HG03095 (cell line): ENCODE measurements at regions not wholly inside any gene's neighbourhood (a gene's known extent, or its start where the extent isn't known, plus 50 kb on each side); places are given as distances from the start of the nearest gene placed in this dataset.
"Not testable (repeated sequence)": the region's sequence is repeated elsewhere in the genome, so short reads cannot be mapped to it uniquely, and the experiment has no call there.

Experiments
- ATAC-seq: cut with Tn5 transposase; IDR thresholded peaks from one replicate; pipeline ENCODE4 v1.9.1; 2021; ENCODE audit warnings: moderate library complexity; ENCODE audit not compliant: unreplicated experiment

DNA sequence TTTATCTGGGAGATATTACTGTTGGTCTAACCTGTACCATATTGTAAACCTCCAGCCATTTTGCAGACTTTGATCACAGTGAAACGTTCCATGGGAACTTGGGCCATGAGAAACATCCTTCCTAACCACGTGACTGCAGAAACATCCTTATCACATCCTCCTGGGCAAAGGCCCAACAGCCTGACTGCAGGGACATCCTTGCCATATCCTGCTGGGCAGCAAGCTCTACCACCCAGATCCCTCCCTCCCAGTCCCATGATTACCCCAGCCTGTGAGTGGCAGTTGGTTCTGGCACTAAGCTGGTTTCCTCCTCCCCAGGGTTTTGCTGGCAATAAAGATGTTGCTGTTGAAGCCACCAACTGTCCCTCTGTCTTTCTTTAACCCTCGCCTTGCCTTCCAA, 201.2 kb downstream of the POTEC start:
- ATAC-seq, result not testable (repeated sequence)

DNA sequence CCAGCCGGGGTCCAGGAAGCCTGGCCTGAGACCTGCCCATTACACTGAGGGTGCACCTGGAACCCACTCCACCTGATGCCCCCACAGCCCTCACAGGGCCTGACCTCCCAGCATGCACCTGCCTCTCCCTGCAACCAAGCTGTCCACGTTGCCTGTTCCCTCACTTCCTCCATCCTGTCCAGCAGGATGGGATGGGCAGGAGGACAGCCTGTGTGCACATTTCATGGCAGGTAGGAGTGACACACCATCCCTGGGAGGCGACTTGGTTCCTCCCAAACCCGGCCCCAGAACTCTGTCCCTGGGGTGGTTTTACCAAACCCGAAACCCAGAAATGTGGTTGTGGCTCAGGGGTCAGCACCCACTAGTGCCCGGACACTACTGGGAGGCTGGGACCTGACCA, 203.8 kb upstream of the ZNF519 start:
- ATAC-seq, result not testable (repeated sequence)

DNA sequence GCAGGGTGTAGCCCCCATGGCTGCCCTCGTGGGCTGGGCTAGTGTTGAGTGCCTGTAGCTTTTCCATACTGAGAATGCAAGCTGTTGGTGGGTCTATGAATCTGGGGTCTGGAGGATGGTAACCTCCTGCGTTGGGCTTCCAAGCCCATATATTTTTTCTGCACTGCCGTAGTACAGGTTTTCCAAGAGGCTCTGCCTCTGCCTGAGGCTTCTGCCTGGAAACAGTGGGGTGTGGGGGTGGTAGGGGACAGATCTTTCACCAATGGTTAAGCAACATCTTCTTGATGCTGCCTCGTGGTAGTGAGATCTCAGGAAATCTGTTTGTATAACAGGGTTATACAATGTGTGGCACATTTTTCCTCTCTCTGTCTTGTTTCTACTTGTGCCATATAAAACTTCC, 189.0 kb upstream of the ZNF519 start:
- not testable (repeated sequence) for ATAC-seq

DNA sequence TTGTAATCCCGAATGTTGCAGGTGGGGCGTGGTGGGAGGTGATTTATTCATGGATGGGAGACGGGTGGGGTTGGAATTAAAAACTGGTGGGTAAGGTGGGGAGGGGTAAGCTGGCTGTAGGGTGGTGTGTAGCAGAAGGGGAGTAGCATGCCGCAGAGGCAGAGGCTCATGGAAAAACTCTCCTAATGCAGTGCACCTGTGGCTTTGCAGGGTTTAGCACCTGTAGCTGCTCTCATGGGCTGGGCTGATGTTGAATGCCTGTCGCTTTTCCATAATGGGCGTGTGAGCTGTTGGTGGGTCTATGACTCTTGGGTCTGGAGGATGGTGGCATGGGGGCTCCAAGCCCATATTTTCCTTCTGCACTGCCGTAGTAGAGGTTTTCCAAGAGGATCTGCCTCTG, 169.0 kb upstream of the ZNF519 start:
- ATAC-seq, result not testable (repeated sequence)

DNA sequence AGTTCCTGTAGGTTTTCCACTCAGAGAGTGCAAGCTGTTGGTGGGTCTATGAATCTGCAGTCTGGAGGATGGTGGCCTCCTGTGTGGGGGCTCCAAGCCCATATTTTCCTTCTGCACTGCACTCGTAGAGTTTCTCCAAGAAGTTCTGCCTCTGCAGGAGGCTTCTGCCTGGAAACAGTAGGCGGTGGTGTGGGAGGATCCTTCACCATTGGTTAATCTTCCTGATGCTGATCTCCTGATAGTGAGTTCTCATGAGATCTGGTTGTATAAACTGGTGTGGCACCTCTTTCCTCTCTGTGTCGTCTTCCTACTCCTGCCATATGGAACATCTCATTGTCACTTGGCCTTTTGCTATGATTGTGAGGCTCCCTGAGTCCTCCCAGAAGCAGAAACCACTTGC, 162.8 kb upstream of the ZNF519 start:
- not testable (repeated sequence) for ATAC-seq

DNA sequence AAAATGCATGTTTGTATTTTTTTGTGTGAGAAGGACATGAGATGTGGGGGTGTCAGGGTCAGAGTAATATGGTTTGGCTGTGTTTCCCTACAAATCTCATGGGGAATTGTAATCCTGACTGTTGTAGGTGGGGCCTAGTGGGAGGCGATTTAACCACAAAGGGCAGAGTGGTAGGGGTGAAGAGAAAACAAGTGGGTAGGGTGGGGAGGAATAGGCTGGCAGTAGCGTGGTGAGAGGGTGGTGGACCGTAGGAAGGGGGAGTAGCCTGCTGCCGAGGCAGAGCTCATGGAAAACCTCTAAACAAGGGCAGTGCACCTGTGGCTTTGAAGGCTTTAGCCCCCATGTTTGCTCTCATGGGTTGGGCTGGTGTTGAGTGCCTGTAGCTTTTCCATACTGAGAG, 152.8 kb upstream of the ZNF519 start:
- no peak for ATAC-seq

DNA sequence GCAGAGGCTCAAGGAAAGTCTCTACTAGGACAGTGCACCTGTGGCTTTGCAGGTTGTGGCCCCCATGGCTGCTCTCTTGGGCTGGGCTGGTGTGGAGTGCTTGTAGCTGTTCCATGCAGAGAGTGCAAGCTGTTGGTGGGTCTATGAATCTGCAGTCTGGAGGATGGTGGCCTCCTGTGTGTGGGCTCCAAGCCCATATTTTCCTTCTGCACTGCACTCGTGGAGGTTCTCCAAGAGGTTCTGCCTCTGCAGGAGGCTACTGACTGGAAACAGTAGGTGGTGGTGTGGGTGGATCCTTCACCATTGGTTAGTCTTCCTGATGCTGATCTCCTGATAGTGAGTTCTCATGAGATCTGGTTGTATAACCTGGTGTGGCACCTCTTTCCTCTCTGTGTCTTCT, 143.2 kb upstream of the ZNF519 start:
- not testable (repeated sequence) for ATAC-seq

DNA sequence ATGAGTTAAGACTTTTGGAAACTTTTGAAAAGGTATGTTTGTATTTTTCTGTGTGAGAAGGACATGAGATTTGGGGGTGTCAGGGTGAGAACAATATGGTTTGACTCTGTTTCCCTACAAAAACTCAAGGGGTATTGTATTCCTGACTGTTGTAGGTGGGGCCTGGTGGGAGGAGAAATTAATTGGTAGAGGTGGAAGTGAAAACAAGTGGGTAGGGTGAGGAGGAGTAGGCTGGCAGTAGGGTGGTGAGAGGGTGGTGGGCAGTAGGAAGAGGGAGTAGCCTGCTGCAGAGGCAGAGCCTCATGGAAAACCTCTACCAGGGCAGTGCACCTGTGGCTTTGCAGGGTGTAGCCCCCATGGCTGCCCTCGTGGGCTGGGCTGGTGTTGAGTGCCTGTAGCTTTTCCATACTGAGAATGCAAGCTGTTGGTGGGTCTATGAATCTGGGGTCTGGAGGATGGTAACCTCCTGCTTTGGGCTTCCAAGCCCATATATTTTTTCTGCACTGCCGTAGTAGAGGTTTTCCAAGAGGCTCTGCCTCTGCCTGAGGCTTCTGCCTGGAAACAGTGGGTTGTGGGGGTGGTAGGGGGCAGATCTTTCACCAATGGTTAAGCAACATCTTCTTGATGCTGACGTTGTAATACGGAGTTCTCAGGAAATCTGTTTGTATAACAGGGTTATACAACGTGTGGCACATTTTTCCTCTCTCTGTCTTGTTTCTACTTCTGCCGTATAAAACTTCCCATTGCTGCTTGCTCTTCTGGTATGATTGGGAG, 133.6 kb upstream of the ZNF519 start:
- ATAC-seq, result not testable (repeated sequence)

DNA sequence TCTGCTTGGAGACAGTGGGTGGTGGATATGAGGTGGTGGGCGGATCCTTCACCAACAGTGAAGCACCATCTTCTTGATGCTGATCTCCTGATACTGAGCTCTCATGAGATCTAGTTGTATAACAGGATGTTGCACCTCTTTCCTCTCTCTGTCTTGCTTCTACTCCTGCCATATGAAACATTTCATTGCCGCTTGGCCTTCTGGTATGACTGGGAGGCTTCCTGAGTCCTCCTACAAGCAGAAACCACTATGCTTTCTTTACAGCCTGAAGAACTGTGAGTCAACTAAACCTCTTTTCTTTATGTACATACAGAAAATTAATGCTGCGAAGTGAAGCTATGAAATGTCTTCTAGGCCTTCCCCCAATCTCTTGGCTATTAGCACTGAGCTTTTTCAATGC, 130.6 kb upstream of the ZNF519 start:
- not testable (repeated sequence) for ATAC-seq

DNA sequence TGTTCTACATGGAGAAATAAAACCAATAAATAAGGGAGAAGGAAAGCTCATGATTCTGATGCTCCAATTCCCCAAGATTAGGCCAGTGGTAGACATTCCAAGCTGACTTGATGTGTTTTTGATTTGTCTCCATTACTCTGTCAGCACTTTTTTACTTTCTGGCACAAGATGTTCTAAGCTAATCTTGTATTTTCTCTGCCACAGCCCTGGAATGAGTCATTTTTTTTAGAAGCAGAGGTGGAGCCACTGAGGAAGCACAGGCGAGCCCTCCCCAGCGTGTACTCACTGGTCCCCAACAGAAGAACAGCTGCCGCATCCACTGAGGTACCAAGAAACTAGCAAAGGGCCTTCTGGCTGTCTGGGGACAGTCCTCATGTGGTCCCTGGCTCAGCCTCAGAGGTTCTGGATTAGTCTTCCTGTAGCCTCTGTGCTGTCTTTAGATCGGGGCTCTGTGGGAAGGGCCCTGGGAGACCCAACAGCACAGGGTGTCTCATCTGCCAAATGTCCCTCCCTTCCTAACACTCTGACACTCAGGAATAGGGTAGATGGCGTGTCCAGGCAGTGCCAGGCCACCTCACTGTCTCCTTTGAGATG, 117.9 kb upstream of the ZNF519 start:
- not testable (repeated sequence) for ATAC-seq

DNA sequence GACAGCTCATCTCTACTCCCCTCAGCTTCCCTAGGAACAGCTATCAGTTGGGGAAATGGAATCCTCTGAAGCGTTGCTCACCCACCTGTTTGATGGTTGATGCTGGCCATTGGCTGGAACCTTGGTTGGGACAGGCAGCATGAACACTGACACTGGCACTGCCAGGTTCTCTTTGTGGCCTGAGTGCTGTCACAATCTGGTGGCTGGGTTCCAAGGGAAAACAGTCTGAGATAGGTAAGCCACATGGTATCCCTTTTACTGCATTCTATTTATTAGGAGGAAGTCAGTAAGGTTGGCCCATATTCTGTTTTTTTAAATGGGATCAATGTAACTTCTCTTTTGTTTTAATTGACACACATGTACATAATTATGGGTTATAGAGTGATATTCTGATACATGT, 107.0 kb upstream of the ZNF519 start:
- ATAC-seq, result not testable (repeated sequence)

DNA sequence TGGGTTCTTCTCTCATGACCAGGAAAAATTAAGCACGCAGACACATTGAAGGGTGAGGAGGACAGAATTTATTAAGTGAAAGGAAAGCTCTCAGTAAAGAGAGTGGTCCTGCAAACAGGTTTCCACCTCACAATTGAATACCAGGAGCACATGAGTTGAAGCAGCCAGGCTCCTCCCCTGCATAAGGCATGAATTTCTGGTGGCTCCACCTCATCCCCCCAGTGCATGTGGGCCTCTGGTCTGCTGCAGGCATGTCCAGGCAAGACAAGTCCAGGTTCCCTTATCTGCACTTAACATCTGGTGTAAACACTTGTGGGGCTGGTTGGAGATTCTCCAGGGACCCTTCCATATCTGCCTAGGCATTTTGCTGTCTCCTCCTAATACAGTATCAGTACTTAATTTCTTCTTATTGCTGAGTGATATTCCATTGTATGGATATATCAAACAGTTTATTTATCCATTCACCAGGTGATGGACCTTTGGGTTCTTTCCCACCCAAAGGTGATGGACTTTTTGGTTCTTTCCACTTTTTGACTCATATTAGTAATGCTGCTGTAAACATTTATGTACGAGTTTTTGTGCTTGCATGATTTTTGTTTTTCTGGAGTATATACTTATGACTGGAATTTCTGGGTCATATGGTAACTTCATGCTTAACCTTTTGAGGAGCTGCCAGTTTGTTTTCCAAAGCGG, 104.3 kb upstream of the ZNF519 start:
- not testable (repeated sequence) for ATAC-seq

DNA sequence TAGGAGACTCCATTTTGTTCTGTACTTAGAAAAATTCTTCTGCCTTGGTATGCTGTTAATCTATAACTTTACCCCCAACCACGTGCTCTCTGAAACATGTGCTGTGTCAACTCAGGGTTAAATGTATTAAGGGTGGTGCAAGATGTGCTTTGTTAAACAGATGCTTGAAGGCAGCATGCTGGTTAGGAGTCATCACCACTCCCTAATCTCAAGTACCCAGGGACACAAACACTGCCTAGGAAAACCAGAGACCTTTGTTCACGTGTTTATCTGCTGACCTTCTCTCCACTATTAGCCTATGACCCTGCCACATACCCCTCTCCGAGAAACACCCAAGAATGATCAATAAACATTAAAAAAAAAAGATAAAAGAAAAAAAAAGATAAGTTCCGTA, 93.0 kb upstream of the ZNF519 start:
- not testable (repeated sequence) for ATAC-seq

DNA sequence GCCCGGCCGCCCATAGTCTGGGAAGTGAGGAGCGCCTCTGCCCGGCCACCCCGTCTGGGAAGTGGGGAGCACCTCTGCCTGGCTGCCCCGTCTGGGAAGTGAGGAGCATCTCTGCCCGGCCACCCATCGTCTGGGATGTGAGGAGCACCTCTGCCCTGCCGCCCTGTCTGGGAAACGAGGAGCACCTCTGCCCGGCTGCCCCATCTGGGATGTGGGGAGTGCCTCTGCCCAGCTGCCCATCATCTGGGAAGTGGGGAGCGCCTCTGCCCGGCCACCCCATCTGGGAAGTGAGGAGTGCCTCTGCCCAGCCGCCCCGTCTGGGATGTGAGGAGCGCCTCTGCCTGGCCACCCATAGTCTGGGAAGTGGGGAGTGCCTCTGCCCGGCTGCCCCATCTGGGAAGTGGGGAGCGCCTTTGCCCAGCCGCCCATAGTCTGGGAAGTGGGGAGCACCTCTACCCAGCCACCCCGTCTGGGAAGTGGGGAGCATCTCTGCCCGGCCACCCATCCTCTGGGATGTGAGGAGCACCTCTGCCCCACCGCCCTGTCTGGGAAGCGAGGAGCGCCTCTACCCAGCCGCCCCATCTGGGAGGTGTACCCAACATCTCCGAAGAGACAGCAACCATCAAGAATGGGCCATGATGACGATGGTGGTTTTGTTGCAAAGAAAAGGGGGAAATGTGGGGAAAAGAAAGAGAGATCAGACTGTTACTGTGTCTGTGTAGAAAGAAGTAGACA, 92.5 kb upstream of the ZNF519 start:
- ATAC-seq, result not testable (repeated sequence)

DNA sequence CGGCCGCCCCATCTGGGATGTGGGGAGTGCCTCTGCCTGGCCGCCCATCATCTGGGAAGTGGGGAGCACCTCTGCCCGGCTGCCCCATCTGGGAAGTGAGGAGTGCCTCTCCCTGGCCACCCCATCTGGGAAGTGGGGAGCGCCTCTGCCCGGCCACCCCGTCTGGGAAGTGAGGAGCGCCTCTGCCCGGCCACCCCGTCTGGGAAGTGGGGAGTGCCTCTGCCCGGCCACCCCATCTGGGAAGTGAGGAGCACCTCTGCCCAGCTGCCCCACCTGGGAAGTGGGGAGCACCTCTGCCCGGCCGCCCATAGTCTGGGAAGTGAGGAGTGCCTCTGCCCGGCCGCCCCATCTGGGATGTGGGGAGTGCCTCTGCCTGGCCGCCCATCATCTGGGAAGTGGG, 91.7 kb upstream of the ZNF519 start:
- ATAC-seq, result not testable (repeated sequence)

DNA sequence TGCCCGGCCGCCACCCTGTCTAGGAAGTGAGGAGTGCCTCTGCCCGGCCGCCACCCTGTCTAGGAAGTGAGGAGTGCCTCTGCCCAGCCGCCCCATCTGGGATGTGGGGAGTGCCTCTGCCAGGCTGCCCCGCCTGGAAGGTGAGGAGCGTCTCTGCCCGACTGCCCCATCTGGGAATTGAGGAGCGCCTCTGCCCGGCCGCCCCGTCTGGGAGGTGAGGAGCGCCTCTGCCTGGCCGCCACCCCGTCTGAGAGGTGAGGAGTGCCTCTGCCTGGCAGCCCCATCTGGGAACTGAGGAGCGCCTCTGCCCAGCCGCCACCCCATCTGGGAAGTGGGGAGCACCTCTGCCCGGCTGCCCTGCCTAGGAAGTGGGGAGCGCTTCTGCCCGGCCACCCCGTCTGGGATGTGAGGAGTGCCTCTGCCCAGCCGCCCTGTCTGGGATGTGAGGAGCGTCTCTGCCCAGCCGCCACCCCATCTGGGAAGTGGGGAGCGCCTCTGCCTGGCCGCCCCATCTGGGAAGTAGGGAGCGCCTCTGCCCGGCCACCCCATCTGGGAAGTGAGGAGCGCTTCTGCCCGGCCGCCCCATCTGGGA, 91.1 kb upstream of the ZNF519 start:
- not testable (repeated sequence) for ATAC-seq

DNA sequence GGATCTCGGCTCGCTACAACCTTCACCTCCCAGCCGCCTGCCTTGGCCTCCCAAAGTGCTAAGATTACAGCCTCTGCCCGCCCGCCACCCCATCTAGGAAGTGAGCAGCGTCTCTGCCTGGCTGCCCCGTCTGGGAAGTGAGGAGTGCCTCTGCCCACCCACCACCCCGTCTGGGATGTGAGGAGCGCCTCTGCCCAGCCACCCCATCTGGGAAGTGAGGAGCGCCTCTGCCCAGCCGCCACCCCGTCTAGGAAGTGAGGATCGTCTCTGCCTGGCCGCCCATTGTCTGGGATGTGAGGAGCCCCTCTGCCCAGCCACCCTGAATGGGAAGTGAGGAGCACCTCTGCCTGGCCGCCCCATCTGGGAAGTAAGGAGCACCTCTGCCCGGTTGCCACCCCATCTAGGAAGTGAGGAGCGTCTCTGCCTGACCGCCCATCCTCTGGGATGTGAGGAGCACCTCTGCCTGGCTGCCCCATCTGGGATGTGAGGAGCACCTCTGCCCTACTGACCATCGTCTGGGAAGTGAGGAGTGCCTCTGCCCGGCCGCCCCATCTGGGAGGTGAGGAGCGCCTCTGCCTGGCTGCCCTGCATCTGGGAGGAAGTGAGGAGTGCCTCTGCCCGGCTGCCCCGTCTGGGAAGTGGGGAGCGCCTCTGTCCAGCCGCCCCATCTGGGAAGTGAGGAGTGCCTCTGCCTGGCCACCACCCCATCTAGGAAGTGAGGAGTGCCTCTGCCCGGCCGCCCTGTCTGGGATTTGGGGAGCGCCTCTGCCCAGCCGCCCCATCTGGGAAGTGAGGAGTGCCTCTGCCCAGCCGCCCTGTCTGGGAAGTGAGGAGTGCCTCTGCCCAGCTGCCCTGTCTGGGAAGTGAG, 90.4 kb upstream of the ZNF519 start:
- ATAC-seq, result not testable (repeated sequence)

DNA sequence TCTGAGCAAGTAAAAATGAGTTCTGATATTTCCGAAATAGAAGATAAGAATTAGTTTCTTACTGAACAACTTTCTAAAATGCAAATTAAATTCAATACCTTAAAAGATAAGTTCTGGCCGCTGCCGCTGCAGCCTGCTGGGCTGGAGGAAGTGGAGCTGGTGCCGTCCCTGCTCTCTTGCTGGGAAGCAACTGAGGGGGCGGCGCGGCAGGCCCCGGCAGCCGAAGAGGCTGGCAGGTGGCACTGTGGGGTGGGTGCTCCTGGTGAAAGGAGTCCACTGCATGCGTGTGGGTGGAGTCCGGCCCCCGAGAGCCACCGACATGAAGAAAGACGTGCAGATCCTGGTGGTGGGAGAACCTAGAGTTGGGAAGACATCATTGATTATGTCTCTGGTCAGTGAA, 89.5 kb upstream of the ZNF519 start:
- ATAC-seq, result no peak

DNA sequence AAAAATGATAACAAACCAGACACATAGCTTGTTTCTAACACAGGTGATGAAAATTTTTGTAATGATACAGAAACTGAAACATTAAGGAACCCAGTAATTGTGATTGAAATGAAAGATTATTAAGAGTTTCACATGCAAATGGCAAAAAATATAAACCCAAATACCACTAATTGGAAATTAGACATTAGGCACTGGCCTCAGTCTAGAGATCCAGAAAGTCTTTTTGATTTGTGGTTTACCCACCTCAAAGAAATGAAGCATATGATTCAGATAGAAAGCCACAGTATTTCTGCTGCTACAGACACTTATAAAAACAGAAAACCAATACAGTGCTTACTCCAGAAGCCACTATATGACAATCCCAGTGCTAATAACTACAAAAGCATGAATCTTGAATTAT, 83.7 kb upstream of the ZNF519 start:
- not testable (repeated sequence) for ATAC-seq

DNA sequence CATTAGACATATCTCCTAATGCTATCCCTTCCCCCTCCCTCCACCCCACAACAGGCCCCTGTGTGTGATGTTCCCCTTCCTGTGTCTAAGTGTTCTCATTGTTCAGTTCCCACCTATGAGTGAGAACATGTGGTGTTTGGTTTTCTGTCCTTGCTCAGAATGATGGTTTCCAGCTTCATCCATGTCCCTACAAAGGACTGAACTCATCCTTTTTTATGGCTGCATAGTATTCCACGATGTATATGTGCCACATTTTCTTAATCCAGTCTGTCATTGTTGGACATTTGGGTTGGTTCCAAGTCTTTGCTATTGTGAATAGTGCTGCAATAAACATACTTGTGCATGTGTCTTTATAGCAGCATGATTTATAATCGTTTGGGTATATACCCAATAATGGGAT, 71.2 kb upstream of the ZNF519 start:
- ATAC-seq, result not testable (repeated sequence)
